HG02884 (cell line): ENCODE measurements at regions not wholly inside any gene's neighbourhood (a gene's known extent, or its start where the extent isn't known, plus 50 kb on each side); places are given as distances from the start of the nearest gene placed in this dataset.
A peak's percentile ranks its signal among the peaks of the same experiment; 100 is the strongest.

Source experiments
- ATAC-seq: cut with Tn5 transposase; IDR thresholded peaks from one replicate; pipeline ENCODE4 v1.9.1; 2021; ENCODE audit warnings: mild to moderate bottlenecking, moderate library complexity; ENCODE audit not compliant: unreplicated experiment

- no peak for ATAC-seq
These were observed 113.2 kb upstream of the TMEM132D start for GRCh38 chr12:130016986-130017385.

- ATAC-seq, result no peak
These were observed 114.0 kb upstream of the TMEM132D start for GRCh38 chr12:130017591-130018449.

- no peak for ATAC-seq
These were observed 114.8 kb upstream of the TMEM132D start for GRCh38 chr12:130018614-130019013.

GRCh38 chr12:130026608-130027176 is 122.9 kb upstream of the TMEM132D start:
- peak; percentile 69 for ATAC-seq

- no peak for ATAC-seq
These were observed 124.0 kb upstream of the TMEM132D start for GRCh38 chr12:130027798-130028197.

DNA sequence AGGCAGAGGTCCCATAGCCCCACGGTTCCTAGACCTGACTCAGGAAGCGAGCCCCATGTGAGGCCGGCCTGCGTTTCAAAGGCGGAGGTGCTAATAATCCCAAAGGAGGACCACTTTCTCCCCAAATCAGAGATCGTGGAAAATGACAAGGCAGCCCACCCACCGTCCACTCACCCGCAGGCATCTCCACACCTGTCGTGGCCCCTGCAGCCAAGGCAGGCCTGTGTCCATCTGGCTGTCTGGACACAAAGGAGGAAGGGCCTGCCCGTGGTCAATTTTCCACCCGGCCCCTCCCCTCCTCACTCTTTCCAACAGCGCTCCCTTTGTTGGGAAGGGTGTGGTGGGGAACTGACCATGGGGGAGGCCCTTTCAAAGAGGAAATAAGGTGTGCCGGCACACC is 125.3 kb upstream of the TMEM132D start:
- ATAC-seq, result no peak

DNA sequence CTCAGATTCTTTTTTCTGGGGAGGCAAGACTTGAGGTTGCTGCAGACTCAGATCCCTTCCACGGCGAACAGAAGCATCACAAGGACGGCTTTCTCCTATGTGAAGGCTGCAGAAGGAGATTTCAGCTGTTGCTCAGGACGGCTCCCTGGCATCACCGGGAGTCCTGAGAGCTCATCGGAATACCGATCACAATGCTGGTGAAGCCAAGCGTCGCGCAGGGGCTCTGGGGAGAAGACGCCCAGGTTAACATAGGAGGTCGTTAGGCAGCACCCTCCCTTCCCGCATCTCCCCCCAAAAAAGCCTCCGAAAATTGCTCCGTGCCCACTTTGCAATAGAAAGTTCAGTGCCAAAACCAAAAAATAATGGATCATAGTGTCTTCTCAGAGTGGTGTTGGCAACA is 127.2 kb upstream of the TMEM132D start:
- ATAC-seq, result no peak

- peak; percentile 76 for ATAC-seq
These were observed 127.9 kb upstream of the TMEM132D start for GRCh38 chr12:130031571-130032189.

DNA sequence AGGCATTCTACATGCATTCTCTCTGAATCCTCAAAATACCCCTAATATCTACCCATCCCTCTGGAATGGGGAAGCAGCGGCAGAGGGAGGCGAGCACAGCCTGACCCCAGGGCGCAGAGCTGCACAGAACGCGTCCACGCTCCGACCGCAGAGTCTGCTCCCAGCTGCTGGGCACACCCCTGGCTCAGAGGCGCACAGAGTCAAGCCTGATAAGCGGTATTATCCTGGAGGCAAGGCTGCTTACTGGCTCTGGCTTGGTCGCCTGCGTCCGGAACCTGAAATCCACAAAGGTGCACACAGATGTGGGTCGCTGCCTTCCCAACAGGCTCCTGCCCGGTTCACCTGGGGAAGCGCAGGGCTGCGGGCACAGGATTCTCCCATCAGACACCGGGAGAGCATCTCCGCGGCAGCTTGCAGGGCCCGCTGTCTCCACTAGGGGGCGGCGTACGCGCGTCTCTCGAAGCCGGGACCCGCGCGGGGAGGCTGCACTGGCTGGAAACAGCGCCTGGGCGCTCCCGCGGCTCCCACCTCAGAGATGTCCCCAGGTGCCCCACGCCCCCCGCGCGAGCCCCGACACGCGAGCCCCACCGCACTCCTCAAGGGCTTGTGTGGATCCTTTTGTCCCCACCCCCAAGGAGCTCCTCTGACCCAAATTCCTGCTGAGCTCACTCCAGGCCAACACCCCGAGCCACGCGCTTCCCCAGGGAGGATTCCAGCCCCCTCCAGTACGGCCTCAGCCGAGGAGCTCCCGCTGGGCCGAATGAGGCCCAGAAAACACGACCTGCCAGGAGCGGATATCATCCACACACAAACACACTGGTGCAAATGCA is 120.1 kb upstream of the FZD10 start:
- ATAC-seq, result no peak

DNA sequence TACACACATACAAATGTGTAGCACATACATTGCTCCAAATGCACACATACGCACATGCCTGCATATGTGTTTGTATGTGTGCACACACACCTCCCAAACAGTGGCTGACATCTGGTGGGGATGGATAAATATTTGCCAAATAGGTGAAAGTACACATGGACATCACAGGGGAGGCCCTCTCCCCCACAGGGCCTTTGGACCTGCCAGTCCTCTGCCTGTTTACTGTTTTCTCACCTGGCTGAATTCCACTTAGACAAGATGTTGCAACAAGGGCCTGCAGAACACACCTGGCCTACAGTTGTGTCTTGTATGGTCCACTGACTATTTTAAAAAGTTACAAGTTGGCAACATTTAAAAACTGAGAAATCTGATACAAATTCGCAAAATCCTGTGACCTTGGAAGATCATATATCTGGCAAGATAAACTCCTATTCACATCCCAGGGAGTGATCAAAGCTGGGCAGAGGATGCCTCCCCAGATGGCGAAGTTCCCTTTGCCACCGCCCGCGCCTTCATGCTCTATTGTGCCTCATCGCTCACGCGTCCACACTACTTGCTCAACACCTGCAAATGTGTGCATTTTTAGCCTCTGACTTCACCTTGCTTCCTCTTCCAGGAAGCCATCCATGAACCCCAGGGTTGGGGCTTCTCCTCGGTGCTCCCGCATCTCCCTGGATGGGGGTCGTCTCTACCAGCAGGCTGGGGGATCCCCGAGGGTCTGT is 118.4 kb upstream of the FZD10 start:
- no peak for ATAC-seq

DNA sequence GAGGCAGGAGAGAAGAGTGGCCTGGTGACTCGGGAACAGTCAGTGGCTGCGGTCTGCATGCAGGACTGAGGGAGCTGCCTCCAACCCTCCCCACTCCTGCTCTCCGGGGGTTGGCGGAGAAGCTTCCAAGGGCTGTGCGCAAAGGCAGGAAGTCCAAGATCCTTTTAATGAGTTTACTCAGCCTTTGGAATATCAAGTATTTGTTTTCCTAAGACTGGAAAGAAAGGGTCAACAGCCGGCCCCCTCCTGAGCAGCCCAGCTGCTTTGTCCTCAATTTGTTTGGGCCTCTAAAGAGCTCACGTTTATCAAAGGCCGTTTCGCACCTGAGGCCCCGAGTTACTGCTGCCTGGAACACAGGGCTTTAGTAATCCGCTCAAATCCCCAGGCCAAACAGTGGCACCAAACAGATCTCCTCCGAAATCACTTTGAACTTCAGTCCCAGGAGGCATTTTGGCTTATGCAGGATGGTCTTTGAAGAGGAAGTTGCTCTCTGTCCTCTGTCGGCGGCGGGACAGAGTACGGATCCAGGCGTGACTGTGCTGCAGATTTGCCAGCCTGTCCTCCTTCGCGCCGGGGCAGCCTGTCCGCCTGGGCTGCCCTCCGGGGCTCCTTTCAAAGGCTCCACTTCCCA is 117.2 kb upstream of the FZD10 start:
- no peak for ATAC-seq

DNA sequence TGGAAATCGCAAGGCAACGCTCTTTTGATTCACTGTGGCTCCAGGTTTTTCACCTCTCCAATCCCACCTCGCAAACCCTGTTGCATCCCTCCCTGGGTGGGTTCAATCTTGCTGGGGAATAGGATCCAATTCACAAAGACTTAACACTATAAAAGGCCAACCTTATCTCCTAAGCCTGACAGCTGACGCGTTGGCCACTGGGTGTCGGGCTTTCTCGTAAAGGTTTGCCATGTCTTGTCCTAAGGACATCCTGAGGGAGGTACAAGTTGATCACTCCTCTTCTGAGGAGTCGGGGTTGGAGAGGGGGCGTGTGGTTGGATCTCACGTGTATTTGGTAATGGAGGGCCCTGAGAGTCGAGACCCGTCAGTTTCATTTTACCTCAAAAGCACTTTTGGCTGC is 112.6 kb upstream of the FZD10 start:
- ATAC-seq, result no peak

- ATAC-seq, result no peak
These were observed 110.4 kb upstream of the FZD10 start for GRCh38 chr12:130051900-130052299.

DNA sequence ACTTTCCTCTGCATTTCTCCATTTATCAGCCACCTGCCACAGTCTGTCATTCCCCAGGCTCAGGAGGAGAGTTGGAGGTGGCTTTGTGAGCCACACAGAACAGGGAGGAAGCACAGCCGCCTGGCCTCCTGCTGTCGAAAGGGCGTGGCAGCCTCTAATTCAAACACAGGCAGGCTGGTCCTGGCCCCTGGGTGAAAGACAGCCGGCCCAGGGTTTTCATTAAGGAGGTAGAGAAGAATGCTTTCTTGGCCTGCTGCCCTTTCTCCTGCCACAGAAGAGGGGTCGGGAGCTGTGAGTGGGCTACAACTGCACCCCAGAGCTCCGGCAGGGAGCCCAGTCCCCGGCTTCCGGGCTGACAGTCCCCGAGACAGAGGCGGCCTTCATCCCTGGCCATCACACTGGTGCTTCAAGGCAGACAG is 108.6 kb upstream of the FZD10 start:
- no peak for ATAC-seq

DNA sequence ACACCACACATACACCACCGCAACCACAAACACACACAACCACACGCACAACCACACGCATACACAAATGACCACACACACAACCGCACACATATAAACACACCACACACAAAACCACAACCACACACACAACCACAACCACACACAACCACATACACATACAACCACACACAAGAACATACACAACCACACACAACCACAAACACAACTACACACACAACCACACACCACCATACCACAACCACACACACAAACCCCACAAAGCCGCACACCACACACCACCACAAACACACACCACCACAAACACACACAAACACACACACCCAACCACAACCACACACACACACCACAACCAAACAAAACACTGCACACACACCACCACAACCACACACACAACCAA is 107.5 kb upstream of the FZD10 start:
- no peak for ATAC-seq

GRCh38 chr12:130058926-130059472 is 103.3 kb upstream of the FZD10 start:
- no peak for ATAC-seq

GRCh38 chr12:130063866-130064265 is 98.4 kb upstream of the FZD10 start:
- no peak for ATAC-seq

DNA sequence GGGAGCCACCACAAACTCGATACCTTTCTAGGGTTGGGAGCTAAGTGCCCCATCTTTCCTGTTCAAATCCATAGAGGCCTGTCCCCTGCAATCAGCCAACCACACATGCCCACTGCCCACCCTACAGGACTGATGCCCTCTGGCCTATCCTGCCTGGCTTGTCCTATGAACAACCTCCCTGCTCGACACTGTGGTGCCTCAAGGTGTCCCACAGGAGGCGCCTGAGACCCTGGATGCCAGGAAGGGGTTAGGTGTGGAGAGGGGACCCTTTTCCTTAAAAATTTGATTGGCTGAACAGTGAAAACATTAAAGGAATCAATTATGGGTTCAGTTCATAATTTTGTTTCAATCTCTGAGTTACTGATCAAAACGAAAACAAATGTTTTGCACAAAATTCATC is 97.3 kb upstream of the FZD10 start:
- ATAC-seq, result no peak

GRCh38 chr12:130066742-130067141 is 95.5 kb upstream of the FZD10 start:
- ATAC-seq, result no peak

DNA sequence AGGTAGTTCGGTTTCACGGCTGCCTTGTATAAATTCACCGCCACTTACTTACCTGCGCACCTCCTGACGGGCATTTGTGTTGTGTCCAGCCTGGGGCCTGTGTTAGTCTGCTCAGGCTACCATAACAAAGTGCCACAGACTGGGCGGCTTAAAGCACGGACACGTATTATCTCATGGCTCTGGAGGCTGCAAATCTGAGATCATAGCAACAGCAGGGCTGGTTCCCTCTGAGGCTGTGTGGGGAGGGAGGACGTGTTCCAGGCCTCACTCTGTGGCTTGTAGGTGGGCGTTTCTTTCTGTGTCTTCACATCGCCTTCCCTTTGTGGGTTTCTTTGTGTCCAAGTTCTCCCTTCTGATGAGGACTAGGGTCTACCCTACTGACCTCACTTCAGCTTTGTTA is 93.5 kb upstream of the FZD10 start:
- ATAC-seq, result no peak
